SK-N-SH treated with all-trans-retinoic acid at 6 μM for 48 hours (cell line): ENCODE measurements at regions not wholly inside any gene's neighbourhood (a gene's known extent, or its start where the extent isn't known, plus 50 kb on each side); places are given as distances from the start of the nearest gene placed in this dataset.

Experiments
- ATAC-seq: fragments of 200-7000 bp; cut with Tn5 transposase; 3 replicates; pipeline ENCODE4 v1.9.1; 2020; ENCODE audit warnings: mild to moderate bottlenecking, moderate library complexity
- BACH2 ChIP-seq: fragments of 250-450 bp; sonication (Bioruptor Pico); IDR thresholded peaks from 2 replicates; pipeline ENCODE4 v1.9.0; 2021; ENCODE audit warnings: mild to moderate bottlenecking, borderline replicate concordance
- CSDC2 ChIP-seq: fragments of 250-450 bp; sonication (Bioruptor Pico); IDR thresholded peaks from 2 replicates; pipeline ENCODE4 v1.5.0; 2020; ENCODE audit warnings: mild to moderate bottlenecking, moderate library complexity
- CSRNP3 ChIP-seq: fragments of 250-450 bp; sonication (Bioruptor Pico); IDR thresholded peaks from 2 replicates; pipeline ENCODE4 v1.5.1; 2021; ENCODE audit warnings: mild to moderate bottlenecking, moderate library complexity
- ESRRG ChIP-seq: fragments of 250-450 bp; sonication (Bioruptor Pico); IDR thresholded peaks from 2 replicates; pipeline ENCODE4 v1.6.1; 2021; ENCODE audit warnings: mild to moderate bottlenecking
- GLIS3 ChIP-seq: fragments of 250-450 bp; sonication (Bioruptor Pico); IDR thresholded peaks from 2 replicates; pipeline ENCODE4 v1.5.0; 2020; ENCODE audit warnings: mild to moderate bottlenecking, moderate library complexity
- ISL1 ChIP-seq: fragments of 250-450 bp; sonication (Bioruptor Pico); IDR thresholded peaks from 2 replicates; pipeline ENCODE4 v2.1.2; 2022; ENCODE audit warnings: mild to moderate bottlenecking, moderate library complexity
- OSR1 ChIP-seq: fragments of 250-450 bp; sonication (Bioruptor Pico); IDR thresholded peaks from 2 replicates; pipeline ENCODE4 v1.8.0; 2022; ENCODE audit warnings: moderate library complexity, mild to moderate bottlenecking, inconsistent platforms
- PATZ1 ChIP-seq: fragments of 250-450 bp; sonication (Bioruptor Pico); IDR thresholded peaks from 2 replicates; pipeline ENCODE4 v1.8.0; 2020; ENCODE audit warnings: mild to moderate bottlenecking, moderate library complexity, borderline replicate concordance
- PPARA ChIP-seq: fragments of 250-450 bp; sonication (Bioruptor Pico); IDR thresholded peaks from 2 replicates; pipeline ENCODE4 v1.5.0; 2020; ENCODE audit warnings: mild to moderate bottlenecking, borderline replicate concordance
- RARB ChIP-seq: fragments of 250-450 bp; sonication (Bioruptor Pico); IDR thresholded peaks from 2 replicates; pipeline ENCODE4 v1.8.0; 2021; ENCODE audit warnings: mild to moderate bottlenecking, moderate library complexity
- SNAI2 ChIP-seq: fragments of 250-450 bp; sonication (Bioruptor Pico); IDR thresholded peaks from 2 replicates; pipeline ENCODE4 v1.5.0; 2020; ENCODE audit warnings: mild to moderate bottlenecking, moderate library complexity
- TCF4 ChIP-seq: fragments of 250-450 bp; sonication (Bioruptor Pico); IDR thresholded peaks from 2 replicates; pipeline ENCODE4 v1.8.0; 2021; ENCODE audit warnings: mild to moderate bottlenecking, moderate library complexity, borderline replicate concordance
- TOX ChIP-seq: fragments of 250-450 bp; sonication (Bioruptor Pico); IDR thresholded peaks from 2 replicates; pipeline ENCODE4 v1.8.0; 2021; ENCODE audit warnings: mild to moderate bottlenecking, moderate library complexity, borderline replicate concordance
- ZFP3 ChIP-seq: fragments of 250-450 bp; sonication (Bioruptor Pico); IDR thresholded peaks from 2 replicates; pipeline ENCODE4 v1.5.0; 2020; ENCODE audit warnings: mild to moderate bottlenecking, moderate library complexity
- ZFP30 ChIP-seq: fragments of 450-650 bp; formaldehyde crosslinking; IDR thresholded peaks from 2 replicates; pipeline ENCODE4 v1.5.0; 2022; ENCODE audit warnings: mild to moderate bottlenecking, moderate library complexity
- ZNF565 ChIP-seq: fragments of 450-650 bp; formaldehyde crosslinking; conservative IDR thresholded peaks from 2 replicates; pipeline ENCODE4 v1.5.0; 2020; ENCODE audit warnings: low read depth, mild to moderate bottlenecking, moderate library complexity
- ZNF70 ChIP-seq: fragments of 450-650 bp; formaldehyde crosslinking; IDR thresholded peaks from 2 replicates; pipeline ENCODE4 v1.5.0; 2020; ENCODE audit warnings: mild to moderate bottlenecking, moderate library complexity
- ZNF8 ChIP-seq: fragments of 450-650 bp; formaldehyde crosslinking; IDR thresholded peaks from 2 replicates; pipeline ENCODE4 v1.5.0; 2020; ENCODE audit warnings: mild to moderate bottlenecking, moderate library complexity
- TF ChIP-seq, protein P1 (sequence below): fragments of 250-450 bp; sonication (Bioruptor Pico); IDR thresholded peaks from 2 replicates; pipeline ENCODE4 v1.5.1; 2020; ENCODE audit warnings: low read depth, mild to moderate bottlenecking, moderate library complexity
- TF ChIP-seq, protein P2 (sequence below): fragments of 250-450 bp; sonication (Bioruptor Pico); IDR thresholded peaks from 2 replicates; pipeline ENCODE4 v1.8.0; 2021; ENCODE audit warnings: low read depth, mild to moderate bottlenecking, moderate library complexity, borderline replicate concordance
- TF ChIP-seq, protein P3 (sequence below): fragments of 250-450 bp; sonication (Bioruptor Pico); IDR thresholded peaks from 2 replicates; pipeline ENCODE4 v1.5.0; 2020; ENCODE audit warnings: mild to moderate bottlenecking, moderate library complexity

- TF ChIP-seq, protein P1, sequence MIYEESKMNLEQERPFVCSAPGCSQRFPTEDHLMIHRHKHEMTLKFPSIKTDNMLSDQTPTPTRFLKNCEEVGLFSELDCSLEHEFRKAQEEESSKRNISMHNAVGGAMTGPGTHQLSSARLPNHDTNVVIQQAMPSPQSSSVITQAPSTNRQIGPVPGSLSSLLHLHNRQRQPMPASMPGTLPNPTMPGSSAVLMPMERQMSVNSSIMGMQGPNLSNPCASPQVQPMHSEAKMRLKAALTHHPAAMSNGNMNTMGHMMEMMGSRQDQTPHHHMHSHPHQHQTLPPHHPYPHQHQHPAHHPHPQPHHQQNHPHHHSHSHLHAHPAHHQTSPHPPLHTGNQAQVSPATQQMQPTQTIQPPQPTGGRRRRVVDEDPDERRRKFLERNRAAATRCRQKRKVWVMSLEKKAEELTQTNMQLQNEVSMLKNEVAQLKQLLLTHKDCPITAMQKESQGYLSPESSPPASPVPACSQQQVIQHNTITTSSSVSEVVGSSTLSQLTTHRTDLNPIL (CRISPR knock-in tag): no peak
- TF ChIP-seq ZNF8 (CRISPR knock-in tag): no peak
- TF ChIP-seq, protein P2, sequence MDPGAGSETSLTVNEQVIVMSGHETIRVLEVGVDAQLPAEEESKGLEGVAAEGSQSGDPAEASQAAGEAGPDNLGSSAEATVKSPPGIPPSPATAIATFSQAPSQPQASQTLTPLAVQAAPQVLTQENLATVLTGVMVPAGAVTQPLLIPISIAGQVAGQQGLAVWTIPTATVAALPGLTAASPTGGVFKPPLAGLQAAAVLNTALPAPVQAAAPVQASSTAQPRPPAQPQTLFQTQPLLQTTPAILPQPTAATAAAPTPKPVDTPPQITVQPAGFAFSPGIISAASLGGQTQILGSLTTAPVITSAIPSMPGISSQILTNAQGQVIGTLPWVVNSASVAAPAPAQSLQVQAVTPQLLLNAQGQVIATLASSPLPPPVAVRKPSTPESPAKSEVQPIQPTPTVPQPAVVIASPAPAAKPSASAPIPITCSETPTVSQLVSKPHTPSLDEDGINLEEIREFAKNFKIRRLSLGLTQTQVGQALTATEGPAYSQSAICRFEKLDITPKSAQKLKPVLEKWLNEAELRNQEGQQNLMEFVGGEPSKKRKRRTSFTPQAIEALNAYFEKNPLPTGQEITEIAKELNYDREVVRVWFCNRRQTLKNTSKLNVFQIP (CRISPR knock-in tag): no peak
- no peak for TF ChIP-seq ZNF70 (CRISPR knock-in tag)
- no peak for TF ChIP-seq ESRRG (CRISPR knock-in tag)
- no peak for TF ChIP-seq RARB
- TF ChIP-seq GLIS3 (CRISPR knock-in tag): no peak
- no peak for TF ChIP-seq PPARA (CRISPR knock-in tag)
- TF ChIP-seq ZFP30 (CRISPR knock-in tag): no peak
- TF ChIP-seq BACH2 (CRISPR knock-in tag): no peak
- TF ChIP-seq CSDC2 (CRISPR knock-in tag): no peak
- no peak for TF ChIP-seq TCF4 (CRISPR knock-in tag)
- no peak for TF ChIP-seq SNAI2 (CRISPR knock-in tag)
- TF ChIP-seq ISL1: no peak
- TF ChIP-seq PATZ1 (CRISPR knock-in tag): no peak
- TF ChIP-seq CSRNP3: no peak
- TF ChIP-seq, protein P3, sequence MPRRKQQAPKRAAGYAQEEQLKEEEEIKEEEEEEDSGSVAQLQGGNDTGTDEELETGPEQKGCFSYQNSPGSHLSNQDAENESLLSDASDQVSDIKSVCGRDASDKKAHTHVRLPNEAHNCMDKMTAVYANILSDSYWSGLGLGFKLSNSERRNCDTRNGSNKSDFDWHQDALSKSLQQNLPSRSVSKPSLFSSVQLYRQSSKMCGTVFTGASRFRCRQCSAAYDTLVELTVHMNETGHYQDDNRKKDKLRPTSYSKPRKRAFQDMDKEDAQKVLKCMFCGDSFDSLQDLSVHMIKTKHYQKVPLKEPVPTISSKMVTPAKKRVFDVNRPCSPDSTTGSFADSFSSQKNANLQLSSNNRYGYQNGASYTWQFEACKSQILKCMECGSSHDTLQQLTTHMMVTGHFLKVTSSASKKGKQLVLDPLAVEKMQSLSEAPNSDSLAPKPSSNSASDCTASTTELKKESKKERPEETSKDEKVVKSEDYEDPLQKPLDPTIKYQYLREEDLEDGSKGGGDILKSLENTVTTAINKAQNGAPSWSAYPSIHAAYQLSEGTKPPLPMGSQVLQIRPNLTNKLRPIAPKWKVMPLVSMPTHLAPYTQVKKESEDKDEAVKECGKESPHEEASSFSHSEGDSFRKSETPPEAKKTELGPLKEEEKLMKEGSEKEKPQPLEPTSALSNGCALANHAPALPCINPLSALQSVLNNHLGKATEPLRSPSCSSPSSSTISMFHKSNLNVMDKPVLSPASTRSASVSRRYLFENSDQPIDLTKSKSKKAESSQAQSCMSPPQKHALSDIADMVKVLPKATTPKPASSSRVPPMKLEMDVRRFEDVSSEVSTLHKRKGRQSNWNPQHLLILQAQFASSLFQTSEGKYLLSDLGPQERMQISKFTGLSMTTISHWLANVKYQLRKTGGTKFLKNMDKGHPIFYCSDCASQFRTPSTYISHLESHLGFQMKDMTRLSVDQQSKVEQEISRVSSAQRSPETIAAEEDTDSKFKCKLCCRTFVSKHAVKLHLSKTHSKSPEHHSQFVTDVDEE (CRISPR knock-in tag): no peak
- TF ChIP-seq ZNF565 (CRISPR knock-in tag): no peak
- TF ChIP-seq OSR1: no peak
- TF ChIP-seq ZFP3 (CRISPR knock-in tag): no peak
- TF ChIP-seq, all 23 proteins: peak for 0
- ATAC-seq: no peak
These were observed 62.5 kb upstream of the ALDH1B1 start for GRCh38 chr9:38329968-38330367.

GRCh38 chr9:38328765-38329164, 63.7 kb upstream of the ALDH1B1 start:
- no peak for TF ChIP-seq TOX (CRISPR knock-in tag)
- TF ChIP-seq, protein P3 (CRISPR knock-in tag): no peak
- TF ChIP-seq BACH2 (CRISPR knock-in tag): no peak
- no peak for TF ChIP-seq TCF4 (CRISPR knock-in tag)
- no peak for TF ChIP-seq ZFP30 (CRISPR knock-in tag)
- TF ChIP-seq, protein P2 (CRISPR knock-in tag): no peak
- ATAC-seq: no peak
